Mesendoderm (in vitro differentiated cells): ENCODE measurements at regions not wholly inside any gene's neighbourhood (a gene's known extent, or its start where the extent isn't known, plus 50 kb on each side); places are given as distances from the start of the nearest gene placed in this dataset.
"Not testable (repeated sequence)": the region's sequence is repeated elsewhere in the genome, so short reads cannot be mapped to it uniquely, and the experiment has no call there.

Experiments used
- DNase-seq: peaks from one replicate; pipeline ENCODE4 v3.0.0; 2013
- H2AK5ac ChIP-seq: 2 replicates; pipeline ENCODE4 v1.6.1; 2013; ENCODE audit warnings: low read length, inconsistent platforms
- H2BK120ac ChIP-seq: 2 replicates; pipeline ENCODE4 v1.6.1; 2013; ENCODE audit warnings: low read depth, mild to moderate bottlenecking, low read length, moderate library complexity, mixed read lengths
- H2BK15ac ChIP-seq: replicated peaks from 2 replicates; pipeline ENCODE4 v1.6.1; 2013; ENCODE audit warnings: low read depth, mild to moderate bottlenecking, moderate library complexity
- H2BK5ac ChIP-seq: 2 replicates; pipeline ENCODE4 v1.6.1; 2013; ENCODE audit warnings: low read length, inconsistent platforms
- H3K18ac ChIP-seq: 2 replicates; pipeline ENCODE4 v1.6.1; 2013; ENCODE audit warnings: mild to moderate bottlenecking, low read length, mixed read lengths
- H3K23ac ChIP-seq: one replicate; pipeline ENCODE4 v1.6.1; 2013; ENCODE audit warnings: low read length
- H3K27ac ChIP-seq: 2 replicates; pipeline ENCODE4 v1.5.1; 2013; ENCODE audit warnings: low read depth, mild to moderate bottlenecking, inconsistent platforms, low read length, moderate library complexity
- H3K27me3 ChIP-seq: 2 replicates; pipeline ENCODE4 v1.6.1; 2013; ENCODE audit warnings: low read length, control low read depth, mild to moderate bottlenecking, inconsistent platforms; ENCODE audit not compliant: insufficient read depth, poor library complexity
- H3K36me3 ChIP-seq: 2 replicates; pipeline ENCODE4 v1.6.1; 2013; ENCODE audit warnings: low read length, inconsistent platforms; ENCODE audit not compliant: control insufficient read depth, insufficient read depth
- H3K4ac ChIP-seq: one replicate; pipeline ENCODE4 v1.6.1; 2013; ENCODE audit warnings: low read depth, mild to moderate bottlenecking, low read length, moderate library complexity
- H3K4me1 ChIP-seq: 2 replicates; pipeline ENCODE4 v1.6.1; 2013; ENCODE audit warnings: low read depth, low read length, inconsistent platforms; ENCODE audit not compliant: control insufficient read depth
- H3K4me2 ChIP-seq: 2 replicates; pipeline ENCODE4 v1.6.1; 2013; ENCODE audit warnings: low read length
- H3K4me3 ChIP-seq: 2 replicates; pipeline ENCODE4 v1.5.1; 2013; ENCODE audit warnings: mild to moderate bottlenecking, low read length
- H3K56ac ChIP-seq: one replicate; pipeline ENCODE4 v1.6.1; 2013; ENCODE audit warnings: low read length
- H3K79me1 ChIP-seq: 2 replicates; pipeline ENCODE4 v1.6.1; 2013; ENCODE audit warnings: low read length, inconsistent platforms
- H3K79me2 ChIP-seq: 2 replicates; pipeline ENCODE4 v1.6.1; 2013; ENCODE audit warnings: mild to moderate bottlenecking, low read length; ENCODE audit not compliant: control insufficient read depth, insufficient read depth
- H3K9ac ChIP-seq: 2 replicates; pipeline ENCODE4 v1.6.1; 2013; ENCODE audit warnings: low read length, inconsistent platforms
- H4K5ac ChIP-seq: one replicate; pipeline ENCODE4 v1.6.1; 2013; ENCODE audit warnings: low read length
- H4K8ac ChIP-seq: one replicate; pipeline ENCODE4 v1.6.1; 2013; ENCODE audit warnings: low read depth, mild to moderate bottlenecking, control low read depth, low read length, moderate library complexity
- WGBS: extraction: QIAGEN DNeasy Blood & Tissue Kit; methylation state at CpG from one replicate; pipeline ENCODE4 v1.1.7; 2013; ENCODE audit warnings: low lambda C conversion rate, missing lambda C conversion rate; ENCODE audit not compliant: insufficient coverage; ENCODE audit errors: extremely low coverage; 5-methylcytosine and 5-hydroxymethylcytosine counted together

GRCh38 chr6:15747354-15747883 lies 84.6 kb upstream of the DTNBP1 start:
- Histone ChIP-seq H3K27me3 (no peaks in the 10 kb centered on the region), H3K36me3 (no peaks in the 10 kb centered on the region), H4K5ac (no peak overlapping the region), H3K4me1 (no peaks in the 10 kb centered on the region), H3K9ac (no peak overlapping the region), H3K23ac (no peak overlapping the region), H3K4me3 (no peak overlapping the region), H3K18ac (no peak overlapping the region), H3K79me1 (no peaks in the 10 kb centered on the region), H2BK5ac (no peak overlapping the region), H3K27ac (no peak overlapping the region), H2BK15ac (no peak overlapping the region), H3K4ac (no peak overlapping the region), H4K8ac (no peak overlapping the region), H3K4me2 (no peak overlapping the region), H3K79me2 (no peaks in the 10 kb centered on the region), H2BK120ac (no peak overlapping the region), H3K56ac (no peak overlapping the region), H2AK5ac (no peak overlapping the region)
- WGBS = no CpG with 5 or more reads among the region's 2 CpGs
- DNase-seq = no peak

- Histone ChIP-seq H3K4me1 (no peaks in the 10 kb centered on the region), H3K27ac (no peak overlapping the region), H3K56ac (no peak overlapping the region), H3K36me3 (no peaks in the 10 kb centered on the region), H3K4me3 (no peak overlapping the region), H2BK5ac (no peak overlapping the region), H4K5ac (no peak overlapping the region), H2BK15ac (no peak overlapping the region), H2AK5ac (no peak overlapping the region), H3K18ac (no peak overlapping the region), H3K9ac (no peak overlapping the region), H3K23ac (no peak overlapping the region), H4K8ac (no peak overlapping the region), H3K27me3 (no peaks in the 10 kb centered on the region), H3K4me2 (no peak overlapping the region), H3K79me2 (no peaks in the 10 kb centered on the region), H3K4ac (no peak overlapping the region), H3K79me1 (no peaks in the 10 kb centered on the region), H2BK120ac (no peak overlapping the region)
- no CpG with 5 or more reads among the region's 3 CpGs for WGBS
- DNase-seq = no peak
Measured at GRCh38 chr6:15745781-15746180, 83.0 kb upstream of the DTNBP1 start.

- H3K79me1 ChIP-seq = no peaks in the 10 kb centered on the region
- no peak overlapping the region for H3K4ac ChIP-seq
- no peak overlapping the region for H3K27ac ChIP-seq
- no peaks in the 10 kb centered on the region for H3K4me1 ChIP-seq
- H3K27me3 ChIP-seq = no peaks in the 10 kb centered on the region
- peak; percentile 16 for DNase-seq
- no peak overlapping the region for H3K9ac ChIP-seq
- no peaks in the 10 kb centered on the region for H3K79me2 ChIP-seq
- no peak overlapping the region for H3K18ac ChIP-seq
- no peak overlapping the region for H3K23ac ChIP-seq
- no peak overlapping the region for H2AK5ac ChIP-seq
- H3K4me2 ChIP-seq = no peak overlapping the region
- no peak overlapping the region for H2BK5ac ChIP-seq
- H3K36me3 ChIP-seq = no peaks in the 10 kb centered on the region
- H2BK15ac ChIP-seq = no peak overlapping the region
- no peak overlapping the region for H3K56ac ChIP-seq
- H2BK120ac ChIP-seq = no peak overlapping the region
- no peak overlapping the region for H4K5ac ChIP-seq
- WGBS = no CpG with 5 or more reads among the region's 4 CpGs
- no peak overlapping the region for H4K8ac ChIP-seq
- H3K4me3 ChIP-seq = no peak overlapping the region
Measured at GRCh38 chr6:15744818-15745402, 82.1 kb upstream of the DTNBP1 start.

GRCh38 chr6:15742013-15742412 lies 79.2 kb upstream of the DTNBP1 start:
- H3K4ac ChIP-seq, H3K9ac ChIP-seq, DNase-seq, H2AK5ac ChIP-seq, H3K79me2 ChIP-seq, H2BK5ac ChIP-seq, H3K23ac ChIP-seq, H3K56ac ChIP-seq, H3K4me2 ChIP-seq, H4K5ac ChIP-seq, H3K27me3 ChIP-seq, H3K4me3 ChIP-seq, H2BK120ac ChIP-seq, H3K79me1 ChIP-seq, H3K27ac ChIP-seq, H3K4me1 ChIP-seq, H2BK15ac ChIP-seq, H3K36me3 ChIP-seq, H4K8ac ChIP-seq, H3K18ac ChIP-seq: not testable (repeated sequence)
- WGBS = no CpG with 5 or more reads among the region's 1 CpG

DNA sequence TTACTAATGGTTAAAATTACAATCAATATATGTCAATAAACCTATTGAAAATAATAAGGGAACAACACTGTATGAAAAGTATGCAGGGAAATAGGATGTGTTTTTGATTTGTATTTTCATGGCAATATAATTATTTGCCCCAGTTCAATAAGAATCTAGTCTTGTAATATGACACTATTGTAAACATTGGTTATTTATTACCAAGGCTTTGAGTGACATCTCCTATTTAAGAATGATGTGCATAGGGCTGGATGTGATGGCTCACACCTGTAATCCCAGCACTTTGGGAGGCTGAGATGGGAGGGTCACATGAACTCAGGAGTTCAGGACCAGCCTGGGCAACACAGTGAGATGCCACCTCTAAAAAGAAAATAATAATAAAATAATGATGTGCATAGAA lies 78.6 kb upstream of the DTNBP1 start:
- H2BK120ac ChIP-seq = no peak overlapping the region

GRCh38 chr6:15739867-15740266 lies 77.0 kb upstream of the DTNBP1 start:
- Histone ChIP-seq H3K9ac (no peak overlapping the region), H3K4me3 (no peak overlapping the region), H2BK15ac (no peak overlapping the region), H3K79me2 (no peaks in the 10 kb centered on the region), H3K79me1 (no peaks in the 10 kb centered on the region), H3K23ac (no peak overlapping the region), H2BK120ac (no peak overlapping the region), H3K27ac (no peak overlapping the region), H3K4ac (no peak overlapping the region), H3K4me2 (no peak overlapping the region), H4K8ac (no peak overlapping the region), H2AK5ac (no peak overlapping the region), H2BK5ac (no peak overlapping the region), H3K4me1 (peaks cover 6% of the 10 kb centered on the region), H3K56ac (no peak overlapping the region), H3K18ac (no peak overlapping the region), H4K5ac (no peak overlapping the region), H3K27me3 (no peaks in the 10 kb centered on the region), H3K36me3 (no peaks in the 10 kb centered on the region)
- WGBS = no CpG with 5 or more reads among the region's 3 CpGs
- DNase-seq = no peak

More for the DNA sequence above, 78.6 kb upstream of the DTNBP1 start:
- no peak overlapping the region for H3K18ac ChIP-seq
- H3K23ac ChIP-seq = no peak overlapping the region
- H3K4me1 ChIP-seq = no peaks in the 10 kb centered on the region
- no peak overlapping the region for H2BK5ac ChIP-seq
- no peaks in the 10 kb centered on the region for H3K36me3 ChIP-seq
- H3K79me1 ChIP-seq = no peaks in the 10 kb centered on the region
- no peak overlapping the region for H3K9ac ChIP-seq
- H3K4ac ChIP-seq = no peak overlapping the region
- no peak overlapping the region for H4K8ac ChIP-seq
- no peak overlapping the region for H3K27ac ChIP-seq
- H2AK5ac ChIP-seq = no peak overlapping the region
- no peak overlapping the region for H3K56ac ChIP-seq
- H4K5ac ChIP-seq = no peak overlapping the region
- no peak overlapping the region for H3K4me3 ChIP-seq
- no peaks in the 10 kb centered on the region for H3K27me3 ChIP-seq
- no peak for DNase-seq
- H2BK15ac ChIP-seq = no peak overlapping the region
- no peaks in the 10 kb centered on the region for H3K79me2 ChIP-seq
- no peak overlapping the region for H3K4me2 ChIP-seq
